HCT116 (cell line): ENCODE measurements at regions not wholly inside any gene's neighbourhood (a gene's known extent, or its start where the extent isn't known, plus 50 kb on each side); places are given as distances from the start of the nearest gene placed in this dataset.
A peak's percentile ranks its signal among the peaks of the same experiment; 100 is the strongest.

ENCODE experiments used
- ATAC-seq: fragments of 200-7000 bp; cut with Tn5 transposase; 2 replicates; pipeline ENCODE4 v1.9.1; 2020; ENCODE audit warnings: mild to moderate bottlenecking, moderate library complexity
- BruUV-seq: library from RNA; stranded (reverse); fragments of 400-500 nt; replicated peaks from 2 replicates; lab custom pipeline; 2021; lab: Mats Ljungman, UMichigan
- CTCF ChIA-PET: fragments of 300-600 bp; sonication (Branson Sonifier 250); formaldehyde crosslinking; loops from one replicate; lab custom pipeline; 2021; ENCODE audit warnings: antibody characterized with exemption; lab: Charles Lee
- POLR2A ChIA-PET: fragments of 300-600, 350-600 bp; sonication (Branson Sonifier 250); formaldehyde crosslinking; loops from one replicate; lab custom pipeline; 2021; ENCODE audit warnings: antibody characterized with exemption; lab: Charles Lee
- RAD21 ChIA-PET, 2 experiments: fragments of 300-600 bp; sonication (Branson Sonifier 250); formaldehyde crosslinking; loops; one replicate each; lab custom pipeline; 2023; ENCODE audit warnings: low total read pairs in 2 of 2; ENCODE audit not compliant: uncharacterized antibody in 2 of 2, unreplicated experiment in 2 of 2, low non-redundant PET in 1 of 2; lab: Charles Lee
- DNase-seq: peaks from one replicate; pipeline ENCODE4 v3.0.0-alpha.2; 2010; ENCODE audit warnings: low read depth, low spot score
- H2AFZ ChIP-seq: fragments of 200-600 bp; shearing (Covaris generic), sonication (generic); 2 replicates; pipeline ENCODE4 v1.6.1; 2017; ENCODE audit warnings: low read depth, mixed run types, mixed read lengths, antibody characterized with exemption, low read length; ENCODE audit not compliant: poor library complexity, severe bottlenecking
- H3K27ac ChIP-seq: 2 replicates; pipeline ENCODE4 v1.5.1; 2012; ENCODE audit warnings: low read depth, low read length
- H3K27me3 ChIP-seq: fragments of 200-600 bp; sonication (generic); 2 replicates; pipeline ENCODE4 v1.6.1; 2016; ENCODE audit warnings: mixed run types, low read length, mixed read lengths; ENCODE audit not compliant: insufficient read depth
- H3K36me3 ChIP-seq, 2 experiments: fragments of 200-500 bp in 1 of 2; fragments of 200-600 bp in 1 of 2; sonication (Bioruptor generic) in 1 of 2; sonication (generic) in 1 of 2; 2 replicates each; pipeline versions ENCODE4 v1.5.1 to v1.6.1; 2014 to 2016; ENCODE audit warnings: low read length in 2 of 2, inconsistent platforms in 1 of 2, mixed read lengths in 1 of 2, mixed run types in 1 of 2; ENCODE audit not compliant: insufficient read depth in 2 of 2, control insufficient read depth in 1 of 2
- H3K4me1 ChIP-seq, 2 experiments: fragments of 200-600 bp in 1 of 2; sonication (generic) in 1 of 2; 2 replicates each; pipeline versions ENCODE4 v1.5.1 to v1.6.1; 2012 to 2017; ENCODE audit warnings: low read length in 2 of 2, inconsistent platforms in 1 of 2, mild to moderate bottlenecking in 1 of 2, mixed read lengths in 1 of 2, mixed run types in 1 of 2, moderate library complexity in 1 of 2; ENCODE audit not compliant: insufficient read depth in 2 of 2, control insufficient read depth in 1 of 2
- H3K4me2 ChIP-seq: fragments of 200-600 bp; sonication (generic); 2 replicates; pipeline ENCODE4 v1.6.1; 2017; ENCODE audit warnings: mixed run types, low read length, mixed read lengths
- H3K4me3 ChIP-seq, 2 experiments: fragments of 200-600 bp in 1 of 2; sonication (generic) in 1 of 2; replicated peaks in 1 of 2; 2 replicates each; pipeline ENCODE4 v1.5.1; 2011 to 2016; ENCODE audit warnings: low read length in 2 of 2, control low read depth in 1 of 2, low read depth in 1 of 2, mild to moderate bottlenecking in 1 of 2, mixed read lengths in 1 of 2, mixed run types in 1 of 2
- H3K79me2 ChIP-seq: fragments of 200-600 bp; sonication (generic); 2 replicates; pipeline ENCODE4 v1.6.1; 2017; ENCODE audit warnings: mild to moderate bottlenecking, mixed run types, low read length, moderate library complexity, mixed read lengths; ENCODE audit not compliant: insufficient read depth
- H3K9ac ChIP-seq: fragments of 200-600 bp; sonication (generic); 2 replicates; pipeline ENCODE4 v1.6.1; 2016; ENCODE audit warnings: low read length, mixed read lengths
- H3K9me2 ChIP-seq: fragments of 200-600 bp; sonication (generic), shearing (Covaris generic); 2 replicates; pipeline ENCODE4 v1.6.1; 2017; ENCODE audit warnings: mixed run types, mild to moderate bottlenecking, moderate library complexity; ENCODE audit not compliant: insufficient read depth
- H3K9me3 ChIP-seq, 2 experiments: fragments of 200-500 bp in 1 of 2; fragments of 200-600 bp in 1 of 2; sonication (Bioruptor generic) in 1 of 2; sonication (generic) in 1 of 2; 2 replicates each; pipeline ENCODE4 v1.6.1; 2014 to 2017; ENCODE audit warnings: low read length in 2 of 2, mixed read lengths in 2 of 2, inconsistent platforms in 1 of 2, low read depth in 1 of 2, mild to moderate bottlenecking in 1 of 2, mixed run types in 1 of 2, moderate library complexity in 1 of 2; ENCODE audit not compliant: control insufficient read depth in 1 of 2, insufficient read depth in 1 of 2
- H4K20me1 ChIP-seq: fragments of 200-600 bp; sonication (generic), shearing (Covaris generic); 2 replicates; pipeline ENCODE4 v1.6.1; 2017; ENCODE audit warnings: mixed run types, mild to moderate bottlenecking, moderate library complexity; ENCODE audit not compliant: insufficient read depth
- ATF3 ChIP-seq: IDR thresholded peaks from 2 replicates; pipeline ENCODE4 v1.6.1; 2012
- CBX3 ChIP-seq: IDR thresholded peaks from 2 replicates; pipeline ENCODE4 v1.6.1; 2012; ENCODE audit warnings: low read depth
- CEBPB ChIP-seq: IDR thresholded peaks from 2 replicates; pipeline ENCODE4 v1.6.1; 2012; ENCODE audit warnings: low read depth
- CTCF ChIP-seq, 3 experiments: fragments of 200-600 bp in 1 of 3; sonication (generic) in 1 of 3; IDR thresholded peaks in 2 of 3; conservative IDR thresholded peaks in 1 of 3; 2 replicates each; pipeline ENCODE4 v1.5.1; 2012 to 2017; ENCODE audit warnings: low read depth in 2 of 3, low read length in 2 of 3, antibody characterized with exemption in 1 of 3, borderline replicate concordance in 1 of 3, control low read depth in 1 of 3, mild to moderate bottlenecking in 1 of 3, mixed read lengths in 1 of 3, mixed run types in 1 of 3, moderate library complexity in 1 of 3; ENCODE audit not compliant: insufficient read depth in 1 of 3
- ELF1 ChIP-seq: IDR thresholded peaks from 2 replicates; pipeline ENCODE4 v1.6.1; 2012; ENCODE audit warnings: low read depth, borderline replicate concordance
- EZH2 ChIP-seq: fragments of 200-600 bp; sonication (generic); IDR thresholded peaks from 2 replicates; pipeline ENCODE4 v1.6.1; 2017; ENCODE audit warnings: antibody characterized with exemption, mixed run types
- EZH2phosphoT487 ChIP-seq: fragments of 200-600 bp; IDR thresholded peaks from 2 replicates; pipeline ENCODE4 v1.6.1; 2018; ENCODE audit warnings: antibody characterized with exemption, borderline replicate concordance
- FOSL1 ChIP-seq: IDR thresholded peaks from 2 replicates; pipeline ENCODE4 v1.6.1; 2012; ENCODE audit warnings: low read depth
- JUND ChIP-seq: IDR thresholded peaks from 2 replicates; pipeline ENCODE4 v1.6.1; 2012
- POLR2A ChIP-seq: IDR thresholded peaks from 2 replicates; pipeline ENCODE4 v1.7.0; 2011; ENCODE audit warnings: borderline replicate concordance; ENCODE audit not compliant: insufficient read depth, insufficient read length; ENCODE audit errors: extremely low read depth
- RAD21 ChIP-seq: IDR thresholded peaks from 2 replicates; pipeline ENCODE4 v1.6.1; 2012; ENCODE audit warnings: low read depth, mild to moderate bottlenecking
- REST ChIP-seq: IDR thresholded peaks from 2 replicates; pipeline ENCODE4 v1.6.1; 2012; ENCODE audit warnings: low read depth
- TCF7L2 ChIP-seq: IDR thresholded peaks from 2 replicates; pipeline ENCODE4 v1.7.0; 2011; ENCODE audit warnings: borderline replicate concordance, inconsistent platforms; ENCODE audit not compliant: insufficient read depth, insufficient read length; ENCODE audit errors: extremely low read depth
- YY1 ChIP-seq: IDR thresholded peaks from 2 replicates; pipeline ENCODE4 v1.6.1; 2011; ENCODE audit warnings: low read length, low read depth, moderate library complexity, mild to moderate bottlenecking; ENCODE audit not compliant: insufficient replicate concordance; ENCODE audit errors: extremely low read depth
- ZBTB33 ChIP-seq: IDR thresholded peaks from 2 replicates; pipeline ENCODE4 v1.6.1; 2011; ENCODE audit warnings: mild to moderate bottlenecking, low read length, moderate library complexity; ENCODE audit not compliant: insufficient replicate concordance; ENCODE audit errors: extremely low read depth
- ZFX ChIP-seq: fragments of 450-650 bp; IDR thresholded peaks from 2 replicates; pipeline ENCODE4 v1.6.1; 2017
- intact Hi-C: fragments of 100-400 bp; cut with micrococcal nuclease; formaldehyde crosslinking; loops from 2 replicates; pipeline ENCODE4 v1.10.0; 2022

- H3K4me3 ChIP-seq, result no peak overlapping the region
- no peak overlapping the region for H3K27ac ChIP-seq
- RAD21 ChIA-PET, result no interaction called here
- no peaks in the 10 kb centered on the region for H4K20me1 ChIP-seq
- H3K9me3 ChIP-seq, result no peaks in the 10 kb centered on the region
- no peaks in the 10 kb centered on the region for H3K27me3 ChIP-seq
- BruUV-seq, result no TSS peak
- H2AFZ ChIP-seq, result peak overlapping the region; percentile 71
- no peak for ATAC-seq
- POLR2A ChIA-PET, result no interaction called here
- no peaks in the 10 kb centered on the region for H3K36me3 ChIP-seq
- H3K9me2 ChIP-seq, result no peaks in the 10 kb centered on the region
- CTCF ChIA-PET, result no interaction called here
- TF ChIP-seq ELF1 (no peak), CEBPB (no peak), TCF7L2 (no peak), CTCF (IDR thresholded peaks at IDR 0.05 in 2 of 3, conservative IDR thresholded peaks at IDR 0.05 in 1 of 3; ENCODE audit: borderline replicate concordance in 1 of 3, insufficient read depth in 1 of 3, low read depth in 2 of 3, low read length in 2 of 3) (no peak), POLR2A (no peak), EZH2 (no peak), EZH2phosphoT487 (no peak), RAD21 (no peak), YY1 (no peak), JUND (no peak), ZFX (no peak), FOSL1 (no peak), ATF3 (no peak), CBX3 (no peak), ZBTB33 (no peak), REST (no peak)
- no peak overlapping the region for H3K4me2 ChIP-seq
- intact Hi-C loops, result no loop called here
- peaks cover 45 to 87% of the 10 kb centered on the region in 2 experiments for H3K4me1 ChIP-seq
- H3K9ac ChIP-seq, result no peak overlapping the region; the same call in 1 of the 2 replicates
- no peak for DNase-seq
- no peaks in the 10 kb centered on the region for H3K79me2 ChIP-seq
These were observed 227.2 kb downstream of the LY86 start for GRCh38 chr6:6815732-6816131.
